ENCODE measurements at regions not wholly inside any gene's neighbourhood (a gene's known extent, or its start where the extent isn't known, plus 50 kb on each side); places are given as distances from the start of the nearest gene placed in this dataset.

DNA sequence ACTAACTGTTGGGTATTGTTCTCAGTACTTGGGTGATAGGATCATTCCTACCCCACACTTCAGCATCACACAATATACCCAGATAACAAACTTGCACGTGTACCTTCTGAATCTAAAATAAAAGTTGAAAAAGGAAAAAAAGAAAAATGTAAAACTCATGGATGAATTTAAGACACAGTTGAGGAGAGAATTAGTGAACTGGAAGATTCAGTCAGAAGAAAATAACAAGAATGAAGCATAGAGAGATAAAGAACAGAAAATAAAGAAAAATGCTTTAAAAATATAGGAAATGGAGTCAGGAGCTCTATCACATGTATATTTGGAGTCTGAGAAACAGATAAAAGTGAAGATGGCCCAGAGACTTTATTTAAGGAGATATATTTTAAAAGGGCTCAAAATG is 90.4 kb upstream of the SALL3 start:
- no peak for DNase-seq

DNA sequence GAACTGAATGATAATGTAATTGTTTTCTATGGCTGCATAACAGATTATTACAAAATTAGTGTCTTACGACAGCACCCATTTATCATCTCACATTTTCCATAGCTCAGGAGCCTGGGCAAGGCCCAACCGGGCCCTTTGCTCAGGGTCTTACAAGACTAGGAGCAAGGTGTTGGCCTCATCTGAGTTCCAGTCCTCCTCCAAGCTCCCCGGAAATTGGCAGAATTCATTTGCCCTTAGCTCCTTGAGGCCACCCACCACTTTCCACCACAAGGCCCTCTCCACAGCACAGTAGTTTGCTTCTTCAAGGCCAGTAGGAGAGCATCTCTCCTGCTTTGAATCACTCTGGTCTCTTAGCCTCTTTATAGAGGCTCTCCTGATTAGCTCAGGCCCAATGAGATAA is 89.2 kb upstream of the SALL3 start:
- no peak for DNase-seq

DNA sequence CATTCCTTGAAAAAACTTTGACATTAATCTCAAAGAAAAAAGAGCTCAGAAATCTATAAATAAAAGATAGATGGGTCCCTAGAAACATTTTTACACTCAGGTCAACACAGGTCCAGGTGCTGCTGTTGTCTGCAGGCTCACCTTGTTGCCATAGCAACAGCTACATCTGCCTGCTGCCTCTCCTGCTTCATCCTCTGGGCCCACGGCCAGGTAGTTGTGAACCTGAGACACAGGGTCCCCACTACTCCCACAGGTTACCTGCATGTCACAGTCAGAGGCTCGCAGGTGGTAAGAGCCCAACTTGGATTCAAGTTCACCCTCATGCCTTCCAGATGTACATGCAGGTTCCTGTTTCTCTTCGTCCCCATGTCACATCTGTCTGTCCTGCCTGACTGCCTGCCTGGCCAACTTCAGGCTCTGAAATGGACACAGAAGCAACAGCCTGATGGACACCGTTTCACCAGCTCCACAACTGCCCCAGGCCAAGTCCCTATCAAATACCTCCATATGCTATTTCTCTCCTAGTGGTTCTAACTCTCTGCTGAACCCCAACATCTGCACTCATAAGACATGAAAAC is 88.3 kb upstream of the SALL3 start:
- DNase-seq: no peak

DNA sequence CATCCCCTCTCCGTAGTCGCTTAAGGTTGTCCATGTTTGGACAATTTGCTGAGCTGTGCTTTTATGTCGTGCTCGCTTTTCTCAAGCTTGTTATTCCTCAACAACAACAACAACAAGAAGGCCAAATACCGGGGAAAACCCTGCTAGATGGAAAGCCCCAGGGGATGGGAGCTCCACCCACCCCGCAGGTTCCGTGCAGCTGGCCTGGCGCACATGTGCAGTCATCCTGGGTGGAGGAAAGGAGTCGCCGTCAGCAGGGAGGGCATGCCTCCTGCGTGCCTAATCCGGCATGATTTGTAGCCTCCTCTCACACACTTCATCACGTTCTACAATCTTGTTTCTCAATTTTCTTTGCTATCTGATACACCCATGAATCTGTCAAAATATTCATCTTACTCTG is 87.4 kb upstream of the SALL3 start:
- DNase-seq: no peak

DNA sequence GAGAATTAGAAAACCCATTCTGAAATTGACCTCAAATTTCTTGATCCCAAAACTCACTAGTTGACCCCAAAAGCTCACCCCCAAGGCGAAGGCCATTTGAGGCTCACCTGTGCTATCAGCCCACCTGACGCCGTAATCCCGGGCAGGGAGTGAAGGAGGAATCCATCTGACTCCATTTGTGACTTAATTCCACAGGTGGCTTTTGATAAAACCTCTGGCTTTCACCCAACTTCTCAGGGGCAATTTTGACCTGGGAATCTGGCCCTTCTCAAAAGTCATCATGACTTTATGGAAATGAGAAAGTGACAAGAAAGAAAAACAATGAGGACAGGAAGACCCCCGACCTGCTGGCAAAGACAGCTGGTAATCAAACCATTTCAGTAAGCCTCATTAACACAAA is 86.9 kb upstream of the SALL3 start:
- no peak for DNase-seq

DNA sequence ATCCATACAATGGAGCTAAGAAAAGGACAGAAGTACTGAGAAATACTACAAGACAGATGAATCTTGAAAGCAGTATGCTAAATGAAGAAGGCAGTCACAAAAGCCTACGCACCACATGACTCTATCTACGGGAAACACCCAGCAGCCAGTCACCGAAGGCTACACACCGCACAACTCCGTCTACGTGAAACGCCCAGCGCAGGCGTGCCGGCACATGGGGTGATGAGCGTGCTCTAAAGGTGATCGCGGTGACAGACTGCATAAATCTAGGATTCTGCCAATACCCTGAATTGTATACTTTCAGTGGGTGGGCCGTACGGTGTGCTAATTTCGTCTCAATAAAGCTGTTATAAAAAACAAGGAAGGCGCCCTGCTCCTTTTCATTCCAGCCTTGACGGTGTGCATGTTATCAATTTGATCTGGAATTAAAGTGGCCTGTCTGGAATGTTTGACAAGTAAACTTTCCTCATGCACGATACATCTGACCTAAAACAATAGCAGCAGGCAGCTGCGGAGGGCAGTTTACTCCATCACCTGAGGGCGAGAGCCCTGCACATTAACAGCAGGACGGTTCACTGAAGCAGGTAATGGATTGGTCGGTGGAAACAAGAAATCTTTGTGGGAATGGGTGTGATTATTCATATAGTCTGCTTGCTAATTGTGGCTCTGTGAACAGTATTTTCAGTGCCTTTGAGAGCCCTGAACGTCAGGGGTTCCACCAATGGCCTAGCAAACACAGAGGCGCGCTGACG is 86.2 kb upstream of the SALL3 start:
- DNase-seq: no peak

DNA sequence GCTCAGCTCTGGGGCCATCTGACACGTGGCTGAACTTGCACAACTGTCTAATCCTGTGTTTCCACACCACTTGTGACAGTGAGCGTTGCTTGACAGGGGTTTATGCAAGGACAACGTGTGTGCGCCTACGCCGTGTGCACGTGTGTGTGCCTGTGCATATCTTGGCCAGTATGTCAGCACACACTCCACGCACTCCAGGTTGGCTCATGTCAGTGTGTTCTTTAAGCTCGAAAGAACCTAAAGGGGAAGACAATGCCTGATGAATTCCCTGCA is 85.6 kb upstream of the SALL3 start:
- no peak for DNase-seq

DNA sequence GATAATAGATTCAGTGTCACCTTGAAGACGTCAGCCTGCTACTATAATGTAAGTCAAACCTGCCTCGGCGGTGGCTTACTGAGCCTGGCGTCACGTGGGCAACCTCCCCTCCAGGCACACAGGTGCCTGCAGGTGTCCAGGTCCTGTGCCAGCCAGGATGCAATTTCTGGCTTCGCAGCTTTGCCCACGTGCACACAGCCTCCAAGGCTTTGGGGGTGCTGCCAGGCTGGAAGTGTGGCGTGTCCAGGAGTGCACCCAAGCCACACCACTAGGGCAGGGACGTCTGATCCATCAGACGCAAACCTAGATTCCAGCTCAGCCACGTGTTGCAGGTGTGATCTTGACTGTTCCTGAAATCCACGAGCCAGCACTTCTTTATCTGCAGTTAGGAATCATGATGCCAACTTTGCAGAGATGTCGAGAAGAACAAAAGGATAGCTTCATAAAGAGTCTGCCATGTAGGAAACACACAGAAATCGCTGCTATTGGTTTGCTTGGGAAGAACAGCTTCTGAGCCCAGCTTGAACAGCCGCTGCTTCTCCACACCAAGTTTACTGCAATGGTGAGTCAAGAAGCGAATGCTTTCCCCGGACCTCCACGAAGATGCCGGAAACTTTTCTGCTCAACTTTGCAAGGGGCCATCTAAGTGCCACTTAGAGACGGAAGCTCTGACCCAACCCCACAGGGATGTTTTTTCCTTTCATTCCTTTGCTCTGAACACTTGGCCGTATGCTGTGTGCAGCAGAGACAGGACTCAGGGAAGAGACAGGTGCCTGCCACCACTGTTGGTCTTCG is 84.2 kb upstream of the SALL3 start:
- DNase-seq: no peak

DNA sequence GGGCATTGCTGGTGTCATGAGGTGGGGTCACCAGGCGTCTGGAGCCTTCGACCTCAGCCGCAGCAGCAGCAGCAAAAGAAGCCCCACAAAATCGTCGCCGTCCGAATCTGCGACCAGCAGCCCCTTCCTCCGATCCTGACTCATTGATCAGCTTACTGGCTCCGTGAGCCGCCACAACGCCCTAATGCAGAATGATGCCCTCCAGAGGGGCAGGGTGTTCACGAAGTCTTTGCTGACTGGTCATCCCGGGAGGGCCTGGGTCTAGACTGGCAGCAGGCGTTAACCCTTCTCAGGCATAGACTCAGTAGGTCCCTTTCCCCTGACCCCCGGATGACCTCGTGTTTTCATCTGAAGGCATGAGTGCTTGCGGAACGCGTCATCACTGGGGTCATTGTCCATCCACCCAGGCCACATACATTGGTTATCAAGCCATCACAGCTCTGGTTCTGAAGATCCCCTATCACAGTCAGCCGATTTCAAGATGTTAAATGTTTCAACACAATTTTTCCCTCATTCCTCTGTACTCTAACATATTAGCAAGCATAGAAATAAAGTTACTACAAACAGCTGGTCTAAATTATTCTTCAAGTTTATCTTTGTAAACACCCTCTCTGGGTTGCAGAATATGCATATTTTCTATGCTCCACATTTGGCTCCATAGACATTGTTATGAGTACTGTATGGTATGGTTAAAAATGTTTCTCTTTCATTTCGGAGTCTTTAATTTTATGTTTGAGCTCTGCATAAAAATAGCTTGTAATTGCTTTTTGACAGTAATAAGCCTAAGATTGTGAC is 83.3 kb upstream of the SALL3 start:
- DNase-seq: no peak

DNA sequence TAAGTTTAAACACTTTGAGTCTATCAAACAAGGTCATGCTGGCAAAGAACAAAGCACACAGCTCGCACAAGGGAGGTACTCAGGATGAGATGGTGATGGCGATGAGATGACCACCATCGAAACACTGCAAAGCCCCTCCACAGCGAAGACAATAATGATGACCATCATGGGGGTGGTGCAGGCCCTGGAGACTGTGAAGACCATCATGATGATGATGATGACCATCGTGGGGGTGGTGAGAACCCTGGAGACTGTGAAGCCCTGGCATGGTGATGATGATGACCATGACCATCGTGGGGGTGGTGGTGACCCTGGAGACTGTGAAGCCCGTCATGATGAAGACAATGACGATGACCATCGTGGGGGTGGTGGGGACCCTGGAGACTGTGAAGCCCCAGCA is 81.6 kb upstream of the SALL3 start:
- no peak for DNase-seq

DNA sequence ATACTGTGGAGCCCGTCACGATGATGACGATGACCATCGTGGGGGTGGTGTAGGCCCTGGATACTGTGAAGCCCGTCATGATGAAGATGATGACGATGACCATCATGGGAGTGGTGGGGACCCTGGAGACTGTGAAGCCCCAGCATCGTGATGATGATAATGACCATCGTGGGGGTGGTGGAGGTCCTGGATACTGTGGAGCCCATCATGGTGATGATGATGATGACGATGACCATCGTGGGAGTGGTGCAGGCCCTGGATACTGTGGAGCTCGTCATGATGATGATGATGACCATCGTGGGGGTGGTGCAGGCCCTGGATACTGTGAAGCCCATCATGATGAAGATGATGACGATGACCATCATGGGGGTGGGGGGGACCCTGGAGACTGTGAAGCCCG is 81.0 kb upstream of the SALL3 start:
- no peak for DNase-seq

DNA sequence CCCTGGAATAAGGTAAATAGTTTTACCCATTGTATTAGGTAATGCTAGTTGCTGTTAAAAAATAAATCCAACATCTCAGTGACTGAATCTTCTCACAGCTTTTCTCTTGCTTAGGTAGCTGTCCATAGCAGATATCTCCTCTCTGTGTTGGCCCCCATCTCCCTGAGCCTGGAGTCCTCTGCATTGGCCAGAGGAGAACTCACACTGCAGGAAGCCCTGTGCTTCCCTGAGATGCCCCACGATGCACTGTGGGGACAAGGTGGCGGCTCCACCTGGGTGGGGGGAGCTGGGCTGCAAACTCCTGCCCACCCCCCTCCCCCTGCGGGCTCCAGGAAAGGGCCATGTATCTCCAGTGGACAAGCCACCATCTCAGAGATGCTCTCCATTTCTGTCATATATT is 80.4 kb upstream of the SALL3 start:
- no peak for DNase-seq

DNA sequence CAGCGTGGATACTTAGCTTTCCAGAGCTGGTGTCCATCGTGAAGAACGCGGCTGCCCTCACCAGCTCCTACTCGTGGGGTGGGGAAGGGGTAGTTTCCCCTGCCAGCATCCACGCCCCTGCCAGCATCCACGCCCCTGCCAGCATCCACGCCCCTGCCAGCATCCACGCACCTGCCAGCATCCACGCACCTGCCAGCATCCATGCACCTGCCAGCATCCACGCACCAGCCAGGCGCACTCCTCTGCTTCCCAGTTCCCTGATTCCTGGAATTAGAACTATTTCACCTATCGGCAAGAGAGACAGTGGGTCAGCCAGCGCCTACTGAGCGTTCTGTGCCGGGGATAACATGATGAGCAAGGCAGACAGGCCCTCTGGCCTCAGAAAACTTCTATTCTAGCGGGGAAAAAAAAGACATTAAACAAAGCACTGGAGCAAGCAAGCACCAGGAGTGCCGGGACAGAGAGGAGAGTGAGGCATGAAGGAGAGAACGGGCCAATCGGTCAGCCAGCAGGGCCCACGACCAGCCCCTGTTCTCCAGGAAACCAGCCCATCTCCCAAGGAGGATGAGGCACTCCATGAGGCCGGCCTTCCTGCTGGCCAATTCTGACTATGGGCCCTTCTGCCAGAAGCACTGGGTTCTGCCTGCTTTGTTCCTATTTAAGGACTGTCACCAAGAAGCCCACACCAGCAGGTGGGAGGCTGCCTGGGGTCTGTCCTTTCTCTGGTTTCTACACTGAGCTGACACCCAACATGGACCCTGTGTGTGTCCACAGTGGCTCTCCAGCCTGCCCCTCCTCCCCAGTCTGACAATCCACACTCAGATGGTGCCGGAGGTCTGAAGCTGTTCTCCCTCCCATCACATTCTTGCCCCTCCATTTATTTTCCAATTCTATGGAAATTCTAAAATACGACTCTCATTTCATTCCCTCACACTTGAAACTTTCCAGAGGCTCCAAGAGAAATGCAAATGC is 78.4 kb upstream of the SALL3 start:
- DNase-seq: no peak

DNA sequence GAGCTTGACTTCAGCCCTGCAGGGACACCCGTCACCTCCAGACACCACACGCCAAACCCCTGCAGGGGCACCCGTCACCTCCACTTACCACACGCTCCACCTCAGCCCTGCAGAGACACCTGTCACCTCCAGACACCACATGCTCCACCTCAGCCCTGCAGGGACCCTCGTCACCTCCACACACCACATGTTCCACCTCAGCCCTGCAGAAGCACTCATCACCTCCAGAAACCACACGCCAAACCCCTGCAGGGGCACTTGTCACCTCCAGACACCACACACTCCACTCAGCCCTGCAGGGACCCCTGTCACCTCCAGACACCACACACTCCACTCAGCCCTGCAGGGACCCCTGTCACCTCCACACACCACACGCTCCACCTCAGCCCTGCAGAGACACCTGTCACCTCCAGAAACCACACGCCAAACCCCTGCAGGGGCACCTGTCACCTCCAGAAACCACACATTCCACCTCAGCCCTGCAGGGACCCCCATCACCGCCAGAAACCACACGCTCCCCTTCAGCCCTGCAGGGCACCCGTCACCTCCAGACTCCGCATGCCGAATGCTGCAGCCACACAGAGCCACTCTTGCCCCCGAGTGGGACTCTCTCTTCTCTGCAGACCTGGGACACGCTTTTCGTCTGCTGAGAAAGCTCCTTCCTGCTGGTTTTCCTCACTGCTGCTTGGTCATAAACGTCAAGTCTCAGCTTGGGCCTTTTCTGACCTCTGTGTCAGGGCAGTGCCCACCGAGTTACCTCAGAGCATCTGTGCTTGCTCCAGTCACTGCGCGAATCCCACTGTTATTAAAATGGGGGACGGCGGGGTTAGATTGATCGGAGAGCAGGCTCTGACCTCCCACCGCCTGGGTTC is 77.5 kb upstream of the SALL3 start:
- no peak for DNase-seq

DNA sequence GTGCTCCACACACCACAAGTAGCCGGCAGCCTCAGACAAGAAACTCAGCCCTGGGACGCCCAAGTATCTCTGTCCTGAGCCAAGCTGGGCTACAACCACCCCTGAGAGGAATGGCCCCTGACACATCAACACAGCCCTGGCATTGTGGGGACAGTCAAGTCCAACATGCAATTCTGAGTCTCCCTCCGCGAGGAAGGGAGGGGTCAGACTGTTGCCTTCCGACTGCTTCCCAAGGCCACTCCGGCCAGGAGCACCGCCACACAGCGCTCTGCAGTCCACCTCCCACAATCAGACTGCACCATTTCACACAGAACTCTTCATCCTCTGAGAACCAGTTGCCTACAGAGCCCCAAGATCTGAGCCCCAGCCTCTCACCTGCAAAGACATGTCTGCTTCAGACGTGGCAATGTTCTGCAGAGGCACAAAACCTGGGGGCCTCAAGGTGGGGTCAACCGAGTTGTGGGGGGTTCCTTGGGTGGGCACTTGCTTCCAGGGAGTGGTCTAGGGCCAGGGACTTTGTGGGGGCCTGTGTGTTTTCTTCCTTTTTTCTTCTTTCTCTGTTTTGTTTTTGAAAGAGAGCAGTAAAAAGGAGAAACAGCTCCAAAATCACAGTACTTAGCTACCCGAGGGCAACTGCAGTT is 76.7 kb upstream of the SALL3 start:
- no peak for DNase-seq

DNA sequence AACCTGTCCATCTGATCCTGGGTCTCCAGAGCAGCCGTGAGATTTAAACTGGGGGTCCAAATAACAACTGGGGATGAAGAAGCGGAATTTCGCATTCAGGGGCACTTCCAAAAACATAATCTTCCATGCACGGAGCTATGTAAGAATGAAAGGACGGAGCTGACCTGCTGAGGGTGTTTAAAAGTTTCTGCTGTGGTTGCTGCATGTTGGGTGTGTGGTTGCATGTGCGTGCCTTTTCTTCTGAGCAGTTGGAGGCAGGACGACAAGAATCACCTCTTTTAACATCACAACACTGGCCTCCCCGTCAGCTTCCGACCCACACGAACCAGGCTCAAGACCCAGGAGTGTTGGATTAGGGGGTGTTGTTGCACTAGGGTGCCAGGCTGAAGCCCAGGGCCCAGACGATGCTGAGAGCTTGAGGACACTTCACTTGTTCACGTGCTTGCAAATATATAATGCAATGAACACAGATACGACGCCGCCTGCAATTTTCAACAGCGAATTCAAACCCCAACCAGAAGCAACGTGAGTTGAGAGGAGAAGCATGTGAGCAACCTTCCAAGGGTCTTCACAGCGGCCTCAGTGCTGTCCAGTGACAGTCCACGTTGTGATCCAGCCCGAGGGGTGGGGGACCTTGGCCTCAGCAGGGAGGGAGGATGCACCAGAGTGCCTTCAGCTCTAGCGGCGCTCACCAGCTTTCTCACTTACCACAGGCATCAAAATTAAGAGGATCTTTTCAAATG is 76.0 kb upstream of the SALL3 start:
- no peak for DNase-seq

DNA sequence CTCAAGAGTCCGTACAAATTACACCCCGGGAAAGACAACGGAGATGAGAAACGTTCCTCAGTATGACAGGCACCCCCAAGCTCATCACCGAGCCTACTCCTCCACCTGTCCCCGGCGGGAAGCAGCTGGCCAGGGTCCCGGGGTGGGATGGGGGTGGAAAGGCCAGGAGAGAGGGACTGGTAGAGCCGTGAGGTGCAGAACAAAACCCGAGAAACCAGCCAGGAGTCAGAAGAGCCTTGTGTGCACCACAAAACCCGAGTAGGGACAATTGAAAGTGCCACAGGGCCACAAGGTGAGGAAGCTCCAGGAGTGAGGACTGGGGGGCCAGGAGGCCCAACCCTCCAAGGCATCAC is 75.5 kb upstream of the SALL3 start:
- no peak for DNase-seq

DNA sequence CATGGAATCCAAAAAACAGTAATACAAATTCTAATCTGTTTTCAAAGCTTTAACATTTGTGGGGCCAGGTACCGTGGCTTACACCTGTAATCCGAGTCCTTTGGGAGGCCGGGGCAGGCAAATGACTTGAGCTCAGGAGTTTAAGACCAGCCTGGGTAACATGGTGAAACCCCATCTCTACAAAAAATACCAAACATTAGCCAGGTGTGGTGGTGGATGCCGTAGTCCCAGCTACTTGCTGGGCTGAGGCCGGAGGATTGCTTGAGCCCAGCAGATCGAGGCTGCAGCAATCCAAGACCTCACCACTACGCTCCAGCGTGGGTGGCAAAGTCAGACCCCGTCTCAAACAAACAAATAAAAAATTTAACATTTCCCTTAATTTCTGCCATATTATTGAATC is 74.3 kb upstream of the SALL3 start:
- no peak for DNase-seq

DNA sequence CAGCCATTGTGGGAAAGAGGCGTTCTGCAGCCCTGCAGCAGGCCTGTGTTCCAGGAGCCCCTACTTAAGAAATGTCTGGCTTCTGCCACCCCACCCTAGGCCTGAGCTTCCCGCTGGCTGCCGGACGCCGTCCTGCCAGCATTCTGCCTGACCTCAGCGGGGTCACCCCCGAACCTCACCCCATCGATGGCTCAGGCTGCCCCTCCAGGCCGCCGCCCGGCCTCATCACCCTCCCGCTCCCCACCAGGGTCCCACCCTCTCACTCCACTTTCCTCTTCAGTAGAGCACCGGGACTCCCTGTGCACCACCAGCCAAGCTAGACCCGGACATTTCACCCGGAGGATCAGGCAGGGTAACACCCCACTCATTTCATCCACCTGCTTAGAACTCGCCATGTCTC is 73.6 kb upstream of the SALL3 start:
- DNase-seq: no peak

All from NCI-H1436 (cell line).